Karpas-422 (cell line): ENCODE measurements at regions not wholly inside any gene's neighbourhood (a gene's known extent, or its start where the extent isn't known, plus 50 kb on each side); places are given as distances from the start of the nearest gene placed in this dataset.

Source experiments
- DNase-seq: peaks from one replicate; pipeline ENCODE4 v3.0.0-alpha.2; 2015
- H2AFZ ChIP-seq: fragments of 200-600 bp; sonication (generic); 2 replicates; pipeline ENCODE4 v1.6.1; 2014; ENCODE audit warnings: antibody characterized with exemption, low read length, mixed read lengths
- H3K27ac ChIP-seq: fragments of 200-600 bp; sonication (generic); 2 replicates; pipeline ENCODE4 v1.5.1; 2014; ENCODE audit warnings: mild to moderate bottlenecking, low read length, moderate library complexity
- H3K27me3 ChIP-seq: fragments of 200-600 bp; sonication (generic); 2 replicates; pipeline ENCODE4 v1.6.1; 2014; ENCODE audit warnings: low read length, mixed read lengths
- H3K36me3 ChIP-seq: fragments of 200-600 bp; sonication (generic); 2 replicates; pipeline ENCODE4 v1.6.1; 2014; ENCODE audit warnings: low read length, mixed read lengths; ENCODE audit not compliant: insufficient read depth
- H3K4me1 ChIP-seq: fragments of 200-600 bp; sonication (generic); 2 replicates; pipeline ENCODE4 v1.6.1; 2014; ENCODE audit warnings: mild to moderate bottlenecking, low read length, mixed read lengths
- H3K4me2 ChIP-seq: fragments of 200-600 bp; sonication (generic); 2 replicates; pipeline ENCODE4 v1.6.1; 2014; ENCODE audit warnings: low read length, low read depth, mild to moderate bottlenecking; ENCODE audit not compliant: poor library complexity, severe bottlenecking
- H3K4me3 ChIP-seq: fragments of 200-600 bp; sonication (generic); 2 replicates; pipeline ENCODE4 v1.5.1; 2014; ENCODE audit warnings: mild to moderate bottlenecking, antibody characterized with exemption, low read length, mixed read lengths
- H3K79me2 ChIP-seq: fragments of 200-600 bp; sonication (generic); 2 replicates; pipeline ENCODE4 v1.6.1; 2014; ENCODE audit warnings: mild to moderate bottlenecking, low read length, mixed read lengths
- H3K9ac ChIP-seq: fragments of 200-600 bp; sonication (generic); 2 replicates; pipeline ENCODE4 v1.6.0; 2014; ENCODE audit warnings: low read length
- H3K9me2 ChIP-seq: fragments of 200-600 bp; sonication (generic), shearing (Covaris generic); replicated peaks from 2 replicates; pipeline ENCODE4 v1.6.0; 2014; ENCODE audit warnings: mild to moderate bottlenecking, low read length, moderate library complexity; ENCODE audit not compliant: insufficient read depth
- H3K9me3 ChIP-seq: fragments of 300-700, 200-600 bp; sonication (generic); 2 replicates; pipeline ENCODE4 v1.6.1; 2014; ENCODE audit warnings: low read length, mixed read lengths
- H4K20me1 ChIP-seq: fragments of 200-600 bp; sonication (generic); 2 replicates; pipeline ENCODE4 v1.6.1; 2014; ENCODE audit warnings: mild to moderate bottlenecking, antibody characterized with exemption, low read length, low read depth; ENCODE audit not compliant: insufficient read depth

- no peaks in the 10 kb centered on the region for H3K27me3 ChIP-seq
- H3K36me3 ChIP-seq, result no peaks in the 10 kb centered on the region
- H3K4me2 ChIP-seq, result no peak overlapping the region
- H3K4me1 ChIP-seq, result no peaks in the 10 kb centered on the region
- H3K9me3 ChIP-seq, result no peaks in the 10 kb centered on the region
- H3K79me2 ChIP-seq, result no peaks in the 10 kb centered on the region
- H3K9ac ChIP-seq, result no peak overlapping the region
- no peak overlapping the region for H3K27ac ChIP-seq
- no peak for DNase-seq
- H3K4me3 ChIP-seq, result no peak overlapping the region
- H2AFZ ChIP-seq, result no peak overlapping the region
- no peaks in the 10 kb centered on the region for H3K9me2 ChIP-seq
- no peaks in the 10 kb centered on the region for H4K20me1 ChIP-seq
These were observed 538.8 kb downstream of the TYW1 start for GRCh38 chr7:67535241-67535989.

- H3K4me3 ChIP-seq, result no peak overlapping the region
- no peaks in the 10 kb centered on the region for H4K20me1 ChIP-seq
- no peak overlapping the region for H3K4me2 ChIP-seq
- no peak for DNase-seq
- no peak overlapping the region for H2AFZ ChIP-seq
- H3K9ac ChIP-seq, result no peak overlapping the region
- H3K9me2 ChIP-seq, result no peaks in the 10 kb centered on the region
- no peaks in the 10 kb centered on the region for H3K79me2 ChIP-seq
- no peaks in the 10 kb centered on the region for H3K4me1 ChIP-seq
- H3K36me3 ChIP-seq, result no peaks in the 10 kb centered on the region
- H3K27me3 ChIP-seq, result no peaks in the 10 kb centered on the region
- H3K27ac ChIP-seq, result no peak overlapping the region
- no peaks in the 10 kb centered on the region for H3K9me3 ChIP-seq
These were observed 546.3 kb downstream of the TYW1 start for GRCh38 chr7:67542916-67543315.

- Histone ChIP-seq H3K4me1 (no peaks in the 10 kb centered on the region), H3K36me3 (no peaks in the 10 kb centered on the region), H3K4me2 (no peak overlapping the region), H3K79me2 (no peaks in the 10 kb centered on the region), H3K9me3 (no peaks in the 10 kb centered on the region), H2AFZ (no peak overlapping the region), H3K27ac (no peak overlapping the region), H3K9me2 (no peaks in the 10 kb centered on the region), H3K4me3 (no peak overlapping the region), H4K20me1 (no peaks in the 10 kb centered on the region), H3K27me3 (no peaks in the 10 kb centered on the region), H3K9ac (no peak overlapping the region)
- no peak for DNase-seq
These were observed 550.7 kb downstream of the TYW1 start for GRCh38 chr7:67547183-67547907.

GRCh38 chr7:67549126-67549525 is 552.5 kb downstream of the TYW1 start:
- Histone ChIP-seq H3K27ac (no peak overlapping the region), H3K9me2 (no peaks in the 10 kb centered on the region), H4K20me1 (no peaks in the 10 kb centered on the region), H3K4me3 (no peak overlapping the region), H3K9ac (no peak overlapping the region), H3K27me3 (no peaks in the 10 kb centered on the region), H3K36me3 (no peaks in the 10 kb centered on the region), H3K9me3 (no peaks in the 10 kb centered on the region), H3K4me2 (no peak overlapping the region), H2AFZ (no peak overlapping the region), H3K4me1 (no peaks in the 10 kb centered on the region), H3K79me2 (no peaks in the 10 kb centered on the region)
- no peak for DNase-seq

- Histone ChIP-seq H3K27me3 (no peaks in the 10 kb centered on the region), H2AFZ (no peak overlapping the region), H3K36me3 (no peaks in the 10 kb centered on the region), H4K20me1 (no peaks in the 10 kb centered on the region), H3K9me3 (no peaks in the 10 kb centered on the region), H3K4me1 (no peaks in the 10 kb centered on the region), H3K9me2 (no peaks in the 10 kb centered on the region), H3K27ac (no peak overlapping the region), H3K9ac (no peak overlapping the region), H3K79me2 (no peaks in the 10 kb centered on the region), H3K4me2 (no peak overlapping the region), H3K4me3 (no peak overlapping the region)
- DNase-seq, result no peak
These were observed 554.3 kb downstream of the TYW1 start for GRCh38 chr7:67550801-67551436.

GRCh38 chr7:67552738-67553137 is 556.1 kb downstream of the TYW1 start:
- no peak for DNase-seq
- H2AFZ ChIP-seq, result no peak overlapping the region
- no peaks in the 10 kb centered on the region for H3K4me1 ChIP-seq
- no peaks in the 10 kb centered on the region for H3K27me3 ChIP-seq
- H3K27ac ChIP-seq, result no peak overlapping the region
- H3K9me2 ChIP-seq, result no peaks in the 10 kb centered on the region
- no peak overlapping the region for H3K4me3 ChIP-seq
- H3K9me3 ChIP-seq, result no peaks in the 10 kb centered on the region
- H3K36me3 ChIP-seq, result no peaks in the 10 kb centered on the region
- no peak overlapping the region for H3K9ac ChIP-seq
- no peak overlapping the region for H3K4me2 ChIP-seq
- no peaks in the 10 kb centered on the region for H3K79me2 ChIP-seq
- H4K20me1 ChIP-seq, result no peaks in the 10 kb centered on the region

GRCh38 chr7:67553378-67553777 is 556.7 kb downstream of the TYW1 start:
- no peak for DNase-seq
- Histone ChIP-seq H3K4me2 (no peak overlapping the region), H3K9me3 (no peaks in the 10 kb centered on the region), H3K9ac (no peak overlapping the region), H3K4me3 (no peak overlapping the region), H3K36me3 (no peaks in the 10 kb centered on the region), H3K27me3 (no peaks in the 10 kb centered on the region), H3K79me2 (no peaks in the 10 kb centered on the region), H3K4me1 (no peaks in the 10 kb centered on the region), H2AFZ (no peak overlapping the region), H4K20me1 (no peaks in the 10 kb centered on the region), H3K9me2 (no peaks in the 10 kb centered on the region), H3K27ac (no peak overlapping the region)

GRCh38 chr7:67554986-67555385 is 558.4 kb downstream of the TYW1 start:
- no peak overlapping the region for H3K4me3 ChIP-seq
- no peak overlapping the region for H2AFZ ChIP-seq
- no peaks in the 10 kb centered on the region for H4K20me1 ChIP-seq
- no peaks in the 10 kb centered on the region for H3K9me2 ChIP-seq
- no peaks in the 10 kb centered on the region for H3K79me2 ChIP-seq
- H3K36me3 ChIP-seq, result no peaks in the 10 kb centered on the region
- DNase-seq, result no peak
- H3K9ac ChIP-seq, result no peak overlapping the region
- H3K27me3 ChIP-seq, result no peaks in the 10 kb centered on the region
- H3K4me1 ChIP-seq, result no peaks in the 10 kb centered on the region
- H3K4me2 ChIP-seq, result no peak overlapping the region
- no peak overlapping the region for H3K27ac ChIP-seq
- H3K9me3 ChIP-seq, result no peaks in the 10 kb centered on the region
